HepG2 (cell line): ENCODE measurements at regions not wholly inside any gene's neighbourhood (a gene's known extent, or its start where the extent isn't known, plus 50 kb on each side); places are given as distances from the start of the nearest gene placed in this dataset.

ENCODE experiments used
- ATAC-seq: fragments of 200-7000 bp; cut with Tn5 transposase; 3 replicates; pipeline ENCODE4 v1.9.1; 2020; ENCODE audit warnings: mild to moderate bottlenecking, moderate library complexity
- BruUV-seq: library from RNA; stranded (reverse); fragments of 400-500 nt; replicated peaks from 2 replicates; lab custom pipeline; 2021; lab: Mats Ljungman, UMichigan
- CTCF ChIA-PET: fragments of 300-600 bp; formaldehyde crosslinking; extraction: SDS; loops from one replicate; lab custom pipeline; 2021; ENCODE audit warnings: low total read pairs, inconsistent platforms, low intra/inter-chr PET ratio; lab: Yijun Ruan, JAX
- POLR2A ChIA-PET: fragments of 350-600 bp; sonication (Branson Sonifier 250); formaldehyde crosslinking; loops from one replicate; lab custom pipeline; 2020; ENCODE audit warnings: antibody characterized with exemption, inconsistent platforms; lab: Yijun Ruan, JAX
- DNase-seq: peaks from one replicate; pipeline ENCODE4 v3.0.0-alpha.2; 2015; ENCODE audit warnings: low spot score
- FAIRE-seq: peaks from 3 replicates; lab custom pipeline; 2011; peaks lifted over from hg19 to GRCh38; lab: Jason Lieb, UNC
- H2AFZ ChIP-seq: one replicate; pipeline ENCODE4 v1.6.1; 2011; ENCODE audit warnings: low read length, inconsistent platforms
- H3K27ac ChIP-seq: fragments of 300-600 bp; 3 replicates; pipeline ENCODE4 v1.8.0; 2011; ENCODE audit warnings: mixed run types, mild to moderate bottlenecking, mixed read lengths, low read length, inconsistent platforms; ENCODE audit not compliant: insufficient read depth; ENCODE audit errors: extremely low read length
- H3K27me3 ChIP-seq, 2 experiments: fragments of 200-600 bp in 1 of 2; 2 replicates in 1 of 2; 3 replicates in 1 of 2; pipeline versions ENCODE4 v1.6.0 to v1.8.0; 2011; ENCODE audit warnings: low read length in 2 of 2, mild to moderate bottlenecking in 2 of 2, moderate library complexity in 2 of 2, inconsistent platforms in 1 of 2; ENCODE audit not compliant: insufficient read depth in 2 of 2, control insufficient read depth in 1 of 2
- H3K36me3 ChIP-seq, 2 experiments: fragments of 200-600 bp in 1 of 2; replicated peaks in 1 of 2; 2 replicates in 1 of 2; 3 replicates in 1 of 2; pipeline versions ENCODE4 v1.5.1 to v1.8.0; 2011; ENCODE audit warnings: low read length in 2 of 2, inconsistent platforms in 1 of 2; ENCODE audit not compliant: insufficient read depth in 2 of 2, control insufficient read depth in 1 of 2
- H3K4me1 ChIP-seq: 2 replicates; pipeline ENCODE4 v1.5.1; 2012; ENCODE audit warnings: low read length, inconsistent platforms; ENCODE audit not compliant: insufficient read depth
- H3K4me2 ChIP-seq: 2 replicates; pipeline ENCODE4 v1.6.0; 2011; ENCODE audit warnings: low read depth, low read length, inconsistent platforms
- H3K4me3 ChIP-seq, 3 experiments: fragments of 200-600 bp in 1 of 3; sonication (generic), shearing (Covaris generic) in 1 of 3; replicated peaks in 1 of 3; 2 replicates each; pipeline ENCODE4 v1.5.1; 2011 to 2016; ENCODE audit warnings: low read length in 3 of 3, inconsistent platforms in 2 of 3, low read depth in 2 of 3, mild to moderate bottlenecking in 2 of 3, control low read depth in 1 of 3, mixed read lengths in 1 of 3; ENCODE audit not compliant: insufficient read depth in 1 of 3
- H3K79me2 ChIP-seq: one replicate; pipeline ENCODE4 v1.6.1; 2011; ENCODE audit warnings: low read length, inconsistent platforms; ENCODE audit not compliant: insufficient read depth
- H3K9ac ChIP-seq: 2 replicates; pipeline ENCODE4 v1.6.0; 2011; ENCODE audit warnings: mild to moderate bottlenecking, low read depth, low read length, inconsistent platforms; ENCODE audit not compliant: insufficient read depth
- H3K9me3 ChIP-seq: 2 replicates; pipeline ENCODE4 v1.5.1; 2012; ENCODE audit warnings: mild to moderate bottlenecking, low read length
- H4K20me1 ChIP-seq: 2 replicates; pipeline ENCODE4 v1.6.0; 2011; ENCODE audit warnings: inconsistent platforms, mild to moderate bottlenecking, low read length, moderate library complexity; ENCODE audit not compliant: insufficient read depth
- AKAP8 ChIP-seq: sonication (generic); formaldehyde crosslinking; IDR thresholded peaks from 2 replicates; pipeline ENCODE4 v1.5.1; 2020; ENCODE audit warnings: mild to moderate bottlenecking, missing genetic modification reagents
- SNRNP70 ChIP-seq: fragments of 200-400 bp; formaldehyde crosslinking; IDR thresholded peaks from 2 replicates; pipeline ENCODE4 v1.6.1; 2017; ENCODE audit warnings: mild to moderate bottlenecking, low read depth, low read length, moderate library complexity
- ZNF230 ChIP-seq: sonication (generic); formaldehyde crosslinking; IDR thresholded peaks from 2 replicates; pipeline ENCODE4 v1.4.0; 2020; ENCODE audit warnings: mild to moderate bottlenecking, missing genetic modification reagents
- ZNF441 ChIP-seq: sonication (generic); formaldehyde crosslinking; IDR thresholded peaks from 2 replicates; pipeline ENCODE4 v1.7.0; 2021; ENCODE audit warnings: missing genetic modification reagents, borderline replicate concordance
- ZNF775 ChIP-seq: sonication (generic); formaldehyde crosslinking; IDR thresholded peaks from 2 replicates; pipeline ENCODE4 v1.4.0; 2020; ENCODE audit warnings: missing genetic modification reagents, mild to moderate bottlenecking, moderate library complexity, borderline replicate concordance
- WGBS: methylation state at CpG from one replicate; pipeline ENCODE4 v1.1.6; 2017; ENCODE audit warnings: low lambda C conversion rate; 5-methylcytosine and 5-hydroxymethylcytosine counted together
- in situ Hi-C: cut with HindIII; loops from 2 replicates; pipeline ENCODE4 v1.10.0; 2017; ENCODE audit warnings: low pct_unique_long_range_greater_than_20kb; ENCODE audit not compliant: extremely low pct_ligation_motif_present
- intact Hi-C: fragments of 100-400 bp; cut with micrococcal nuclease; formaldehyde crosslinking; loops from one replicate; pipeline ENCODE4 v1.10.0; 2022; ENCODE audit not compliant: unreplicated experiment
- TF ChIP-seq, protein P1 (sequence below): sonication (generic); formaldehyde crosslinking; IDR thresholded peaks from 2 replicates; pipeline ENCODE4 v1.4.0; 2020; ENCODE audit warnings: missing genetic modification reagents, borderline replicate concordance
- TF ChIP-seq, protein P2 (sequence below): sonication (generic); formaldehyde crosslinking; IDR thresholded peaks from 2 replicates; pipeline ENCODE4 v1.5.1; 2020; ENCODE audit warnings: missing genetic modification reagents, mild to moderate bottlenecking, borderline replicate concordance
- TF ChIP-seq, protein P3 (sequence below): sonication (generic); formaldehyde crosslinking; IDR thresholded peaks from 2 replicates; pipeline ENCODE4 v1.4.0; 2020; ENCODE audit warnings: low read depth, mild to moderate bottlenecking, missing genetic modification reagents

DNA sequence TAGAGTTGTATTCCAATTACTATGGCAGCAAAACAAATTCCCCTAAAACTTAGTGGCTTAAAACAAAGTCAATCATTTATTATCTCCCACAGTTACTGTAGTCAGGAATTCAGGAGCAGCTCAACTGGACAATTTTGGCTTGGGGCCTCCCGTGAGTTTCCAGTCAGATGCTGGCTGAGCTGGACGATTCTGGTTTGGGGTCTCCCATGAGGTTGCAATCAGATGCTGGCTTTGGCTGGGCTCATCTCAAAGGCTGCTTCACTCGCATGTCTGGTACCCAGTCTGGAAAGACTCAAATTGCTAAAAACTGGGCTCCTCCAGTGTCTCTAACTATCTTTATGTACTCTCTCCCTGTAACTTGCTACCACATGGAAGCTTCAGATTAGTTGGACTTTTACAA lies 130.1 kb downstream of the C5orf15 start (continued):
- TF ChIP-seq, protein P1, sequence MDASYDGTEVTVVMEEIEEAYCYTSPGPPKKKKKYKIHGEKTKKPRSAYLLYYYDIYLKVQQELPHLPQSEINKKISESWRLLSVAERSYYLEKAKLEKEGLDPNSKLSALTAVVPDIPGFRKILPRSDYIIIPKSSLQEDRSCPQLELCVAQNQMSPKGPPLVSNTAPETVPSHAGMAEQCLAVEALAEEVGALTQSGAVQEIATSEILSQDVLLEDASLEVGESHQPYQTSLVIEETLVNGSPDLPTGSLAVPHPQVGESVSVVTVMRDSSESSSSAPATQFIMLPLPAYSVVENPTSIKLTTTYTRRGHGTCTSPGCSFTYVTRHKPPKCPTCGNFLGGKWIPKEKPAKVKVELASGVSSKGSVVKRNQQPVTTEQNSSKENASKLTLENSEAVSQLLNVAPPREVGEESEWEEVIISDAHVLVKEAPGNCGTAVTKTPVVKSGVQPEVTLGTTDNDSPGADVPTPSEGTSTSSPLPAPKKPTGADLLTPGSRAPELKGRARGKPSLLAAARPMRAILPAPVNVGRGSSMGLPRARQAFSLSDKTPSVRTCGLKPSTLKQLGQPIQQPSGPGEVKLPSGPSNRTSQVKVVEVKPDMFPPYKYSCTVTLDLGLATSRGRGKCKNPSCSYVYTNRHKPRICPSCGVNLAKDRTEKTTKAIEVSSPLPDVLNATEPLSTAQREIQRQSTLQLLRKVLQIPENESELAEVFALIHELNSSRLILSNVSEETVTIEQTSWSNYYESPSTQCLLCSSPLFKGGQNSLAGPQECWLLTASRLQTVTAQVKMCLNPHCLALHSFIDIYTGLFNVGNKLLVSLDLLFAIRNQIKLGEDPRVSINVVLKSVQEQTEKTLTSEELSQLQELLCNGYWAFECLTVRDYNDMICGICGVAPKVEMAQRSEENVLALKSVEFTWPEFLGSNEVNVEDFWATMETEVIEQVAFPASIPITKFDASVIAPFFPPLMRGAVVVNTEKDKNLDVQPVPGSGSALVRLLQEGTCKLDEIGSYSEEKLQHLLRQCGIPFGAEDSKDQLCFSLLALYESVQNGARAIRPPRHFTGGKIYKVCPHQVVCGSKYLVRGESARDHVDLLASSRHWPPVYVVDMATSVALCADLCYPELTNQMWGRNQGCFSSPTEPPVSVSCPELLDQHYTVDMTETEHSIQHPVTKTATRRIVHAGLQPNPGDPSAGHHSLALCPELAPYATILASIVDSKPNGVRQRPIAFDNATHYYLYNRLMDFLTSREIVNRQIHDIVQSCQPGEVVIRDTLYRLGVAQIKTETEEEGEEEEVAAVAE (CRISPR knock-in tag): no peak
- TF ChIP-seq, protein P2, sequence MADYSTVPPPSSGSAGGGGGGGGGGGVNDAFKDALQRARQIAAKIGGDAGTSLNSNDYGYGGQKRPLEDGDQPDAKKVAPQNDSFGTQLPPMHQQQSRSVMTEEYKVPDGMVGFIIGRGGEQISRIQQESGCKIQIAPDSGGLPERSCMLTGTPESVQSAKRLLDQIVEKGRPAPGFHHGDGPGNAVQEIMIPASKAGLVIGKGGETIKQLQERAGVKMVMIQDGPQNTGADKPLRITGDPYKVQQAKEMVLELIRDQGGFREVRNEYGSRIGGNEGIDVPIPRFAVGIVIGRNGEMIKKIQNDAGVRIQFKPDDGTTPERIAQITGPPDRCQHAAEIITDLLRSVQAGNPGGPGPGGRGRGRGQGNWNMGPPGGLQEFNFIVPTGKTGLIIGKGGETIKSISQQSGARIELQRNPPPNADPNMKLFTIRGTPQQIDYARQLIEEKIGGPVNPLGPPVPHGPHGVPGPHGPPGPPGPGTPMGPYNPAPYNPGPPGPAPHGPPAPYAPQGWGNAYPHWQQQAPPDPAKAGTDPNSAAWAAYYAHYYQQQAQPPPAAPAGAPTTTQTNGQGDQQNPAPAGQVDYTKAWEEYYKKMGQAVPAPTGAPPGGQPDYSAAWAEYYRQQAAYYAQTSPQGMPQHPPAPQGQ (CRISPR knock-in tag): no peak
- TF ChIP-seq ZNF230 (CRISPR knock-in tag): no peak
- TF ChIP-seq ZNF775: no peak

DNA sequence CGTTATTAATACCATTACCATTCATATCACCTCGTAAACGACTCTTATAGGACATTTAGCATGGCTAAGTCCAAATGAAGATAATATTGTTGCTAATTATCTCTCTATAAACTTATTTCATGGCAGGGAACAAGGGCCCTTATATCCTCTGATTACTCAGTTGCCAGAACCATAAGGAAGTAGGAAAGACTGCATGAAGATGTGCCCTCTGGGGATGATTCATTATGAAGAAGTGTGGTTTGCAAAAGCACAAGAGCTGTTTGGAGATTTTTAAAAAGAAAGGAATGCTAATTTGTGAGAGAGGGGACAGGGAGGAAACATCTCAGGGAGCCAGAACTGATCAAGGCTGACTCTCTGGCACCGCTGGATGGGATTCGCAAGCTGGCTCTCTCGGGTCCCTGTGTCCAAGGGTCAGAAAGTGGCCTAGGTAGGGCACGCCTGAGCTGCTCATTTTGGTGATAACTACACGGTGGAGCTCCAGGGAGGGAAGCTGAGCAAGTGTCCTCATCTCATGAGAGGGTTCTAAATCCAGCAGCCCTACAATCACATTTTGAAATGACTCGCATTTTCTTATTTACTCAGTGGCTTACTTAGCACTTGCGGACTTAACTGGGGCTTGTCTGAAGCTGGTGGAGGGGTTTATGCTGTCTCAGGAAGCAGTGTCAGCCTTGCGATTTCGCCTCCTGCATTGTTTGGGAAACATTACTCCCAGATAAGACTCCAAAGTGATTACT lies 136.8 kb downstream of the C5orf15 start:
- TF ChIP-seq, protein P3, sequence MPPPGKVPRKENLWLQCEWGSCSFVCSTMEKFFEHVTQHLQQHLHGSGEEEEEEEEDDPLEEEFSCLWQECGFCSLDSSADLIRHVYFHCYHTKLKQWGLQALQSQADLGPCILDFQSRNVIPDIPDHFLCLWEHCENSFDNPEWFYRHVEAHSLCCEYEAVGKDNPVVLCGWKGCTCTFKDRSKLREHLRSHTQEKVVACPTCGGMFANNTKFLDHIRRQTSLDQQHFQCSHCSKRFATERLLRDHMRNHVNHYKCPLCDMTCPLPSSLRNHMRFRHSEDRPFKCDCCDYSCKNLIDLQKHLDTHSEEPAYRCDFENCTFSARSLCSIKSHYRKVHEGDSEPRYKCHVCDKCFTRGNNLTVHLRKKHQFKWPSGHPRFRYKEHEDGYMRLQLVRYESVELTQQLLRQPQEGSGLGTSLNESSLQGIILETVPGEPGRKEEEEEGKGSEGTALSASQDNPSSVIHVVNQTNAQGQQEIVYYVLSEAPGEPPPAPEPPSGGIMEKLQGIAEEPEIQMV (CRISPR knock-in tag): no peak
- TF ChIP-seq SNRNP70: no peak
- TF ChIP-seq AKAP8 (CRISPR knock-in tag): no peak
- TF ChIP-seq ZNF441 (CRISPR knock-in tag): no peak
- Histone ChIP-seq H4K20me1 (no peaks in the 10 kb centered on the region), H3K9me3 (no peaks in the 10 kb centered on the region), H3K4me1 (no peaks in the 10 kb centered on the region), H3K4me3 (no peak overlapping the region), H3K9ac (no peak overlapping the region), H3K27me3 (peaks cover 0 to 10% of the 10 kb centered on the region in 2 experiments; a peak in 1 of 5 replicates), H2AFZ (no peak overlapping the region), H3K36me3 (no peaks in the 10 kb centered on the region), H3K4me2 (no peak overlapping the region), H3K79me2 (no peaks in the 10 kb centered on the region), H3K27ac (no peak overlapping the region)
- no peak for ATAC-seq
- ChIA-PET CTCF (no interaction called here), POLR2A (no interaction called here)
- no peak for FAIRE-seq
- no TSS peak for BruUV-seq
- 22% methylated on average over 10 of the region's 12 CpGs for WGBS
- in situ Hi-C loops (no loop called here), intact Hi-C loops (no loop called here)
- no peak for DNase-seq
